GM19455 (cell line): ENCODE measurements at regions not wholly inside any gene's neighbourhood (a gene's known extent, or its start where the extent isn't known, plus 50 kb on each side); places are given as distances from the start of the nearest gene placed in this dataset.

Source experiments
- ATAC-seq: cut with Tn5 transposase; IDR thresholded peaks from one replicate; pipeline ENCODE4 v1.9.1; 2021; ENCODE audit not compliant: unreplicated experiment

DNA sequence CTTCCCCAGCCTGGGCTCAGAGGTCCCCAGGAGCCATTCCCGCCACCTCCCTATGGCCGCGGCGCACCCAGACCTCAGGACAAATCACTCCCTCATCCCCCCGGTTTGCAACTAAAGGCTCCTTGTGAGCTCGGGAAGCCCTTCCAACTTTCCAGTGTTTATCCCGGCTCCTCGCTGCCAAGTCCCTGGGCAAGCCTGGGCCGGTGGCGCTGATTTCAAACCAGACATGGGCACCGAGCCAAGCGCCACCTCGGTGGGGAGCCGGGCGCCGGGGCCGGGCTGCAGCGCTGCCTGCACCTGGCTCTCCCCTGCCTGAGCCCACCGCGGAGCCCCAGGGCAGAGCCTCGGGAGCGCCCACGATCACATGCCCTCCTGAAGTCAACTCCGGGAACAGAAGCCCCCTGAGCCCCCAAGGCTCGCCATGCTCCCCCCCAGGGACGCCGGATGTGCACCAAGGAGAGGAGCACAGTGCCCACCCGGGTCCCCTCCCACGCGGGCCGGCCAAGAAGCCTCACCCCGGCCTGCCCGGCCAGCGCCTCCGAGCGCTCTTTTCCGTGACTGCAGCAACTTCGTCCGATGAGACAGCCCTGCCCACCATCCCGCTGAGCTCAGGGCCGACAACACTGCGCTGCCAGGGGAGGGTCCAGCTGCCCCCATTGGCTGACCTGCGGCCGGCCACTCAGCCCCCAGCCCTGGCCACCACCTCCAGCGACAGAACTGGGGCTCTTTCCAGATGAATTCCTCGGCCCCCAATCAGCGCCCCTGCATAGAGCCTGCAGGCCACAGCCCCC lies 50.0 kb downstream of the NCOR2 start:
- ATAC-seq = no peak

DNA sequence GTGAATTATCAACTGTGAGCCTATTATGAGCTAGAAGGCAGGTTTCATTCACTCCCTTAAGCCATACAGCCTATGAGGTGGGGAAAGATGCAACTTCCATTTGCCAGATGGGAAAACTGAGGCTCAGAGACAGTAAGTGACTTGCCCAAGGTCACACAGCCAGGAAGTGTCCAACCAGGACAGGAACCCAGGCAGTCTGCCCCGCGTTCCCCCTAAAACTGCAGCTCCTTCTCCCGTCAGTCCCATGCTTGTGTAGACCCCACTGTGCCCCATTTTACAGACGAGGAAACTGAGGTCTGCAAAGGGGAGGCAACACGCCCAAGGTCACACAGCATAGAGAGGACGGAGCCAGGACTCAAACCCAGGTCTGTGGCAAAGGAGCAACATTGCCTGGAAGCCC lies 50.6 kb downstream of the NCOR2 start:
- no peak for ATAC-seq

DNA sequence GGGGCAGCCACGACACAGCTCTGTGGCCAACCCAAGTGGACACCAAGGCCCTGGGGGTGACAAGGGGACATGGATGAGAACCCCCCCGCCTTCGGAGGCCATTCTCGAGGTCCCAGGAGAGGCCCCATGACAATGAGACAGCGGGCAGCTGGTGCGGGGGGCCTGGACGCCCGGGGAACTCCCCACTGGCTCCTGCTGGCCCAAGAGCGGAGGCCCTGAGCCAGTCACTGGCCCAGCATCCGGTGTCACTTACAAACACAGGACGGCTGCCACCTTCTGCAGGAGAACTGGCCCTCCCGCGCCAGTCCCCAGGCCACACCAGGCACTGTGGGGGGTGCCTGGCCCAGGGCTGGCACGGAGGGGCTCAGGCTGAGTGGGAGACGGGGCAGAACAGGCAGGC lies 51.4 kb downstream of the NCOR2 start:
- no peak for ATAC-seq

DNA sequence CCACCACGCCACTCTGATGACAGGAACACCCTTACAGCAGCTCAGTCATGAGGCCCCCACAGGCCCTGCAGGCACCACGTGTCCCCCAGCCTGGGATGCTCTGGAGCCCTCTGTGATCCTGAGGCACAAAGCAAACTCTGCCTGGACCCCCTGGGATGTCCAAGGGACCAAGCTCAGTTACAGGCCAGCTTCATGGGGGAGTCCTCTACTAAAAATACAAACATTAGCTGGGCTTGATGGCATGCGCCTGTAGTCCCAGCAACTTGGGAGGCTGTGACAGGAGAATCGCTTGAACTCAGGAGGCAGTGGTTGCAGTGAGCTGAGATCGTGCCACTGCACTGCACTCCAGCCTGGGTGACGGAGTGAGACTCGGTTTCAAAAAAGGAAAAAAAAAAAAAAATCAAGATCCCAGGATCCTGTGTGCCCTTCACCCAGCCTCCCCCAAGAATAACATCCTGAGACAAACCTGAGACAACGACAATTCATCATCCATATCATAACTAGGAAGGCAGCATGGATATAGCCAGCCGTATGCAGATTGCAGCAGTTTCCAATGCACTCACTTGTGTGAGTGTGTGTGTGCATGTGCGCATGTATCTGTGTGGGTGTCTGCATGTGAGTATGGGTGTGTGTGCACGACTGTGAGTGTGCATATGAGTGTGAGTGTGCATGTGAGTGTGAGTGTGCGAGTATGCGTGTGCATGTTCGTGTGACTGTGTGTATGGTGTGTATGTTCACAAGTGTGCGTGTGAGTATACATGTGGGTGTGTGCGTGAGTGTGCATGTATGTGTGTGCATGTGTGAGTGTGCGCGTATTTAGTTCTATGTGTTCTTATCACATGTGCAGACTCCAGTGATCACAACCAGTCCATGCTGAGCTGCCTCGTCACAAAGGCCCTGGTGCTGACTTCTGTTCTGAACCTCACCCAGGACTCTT lies 52.1 kb downstream of the NCOR2 start:
- no peak for ATAC-seq

DNA sequence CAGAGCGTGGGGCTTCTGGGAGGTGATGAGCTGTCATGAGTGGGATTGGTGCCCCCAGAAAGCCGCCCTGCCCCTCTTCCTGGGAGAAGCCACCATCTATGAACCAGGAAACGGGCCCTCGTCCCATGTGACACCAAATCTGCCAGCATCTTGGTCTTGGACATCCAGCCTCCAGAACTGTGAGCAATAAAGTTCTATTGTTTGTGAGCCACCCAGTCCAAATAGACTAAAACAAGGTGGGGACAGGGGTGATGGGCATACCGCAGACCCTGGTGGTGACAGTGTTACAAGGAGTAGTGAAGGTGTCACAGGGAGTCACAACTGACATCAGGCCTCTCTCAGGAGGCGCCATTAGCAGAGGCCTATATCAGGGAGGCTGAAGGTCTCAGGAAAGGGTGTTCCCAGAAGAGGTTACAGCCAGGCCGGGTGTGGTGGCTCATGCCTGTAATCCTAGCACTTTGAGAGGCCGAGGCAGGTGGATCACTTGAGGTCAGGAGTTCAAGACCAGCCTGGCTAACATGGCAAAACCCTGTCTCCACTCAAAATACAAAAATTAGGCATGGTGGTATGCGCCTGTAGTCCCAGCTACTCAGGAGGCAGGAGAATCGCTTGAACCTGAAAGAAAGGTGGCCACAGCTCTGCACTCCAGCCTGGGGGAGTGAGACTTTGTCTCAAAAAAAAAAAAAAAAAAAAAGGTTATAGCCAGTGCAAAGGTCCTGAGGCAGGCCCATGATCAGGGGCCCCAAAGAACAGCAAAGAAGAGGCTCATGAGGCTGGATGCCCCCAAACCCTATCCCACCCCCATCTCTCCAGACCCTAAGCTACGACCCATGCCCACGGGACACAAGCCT lies 53.0 kb downstream of the NCOR2 start:
- no peak for ATAC-seq

DNA sequence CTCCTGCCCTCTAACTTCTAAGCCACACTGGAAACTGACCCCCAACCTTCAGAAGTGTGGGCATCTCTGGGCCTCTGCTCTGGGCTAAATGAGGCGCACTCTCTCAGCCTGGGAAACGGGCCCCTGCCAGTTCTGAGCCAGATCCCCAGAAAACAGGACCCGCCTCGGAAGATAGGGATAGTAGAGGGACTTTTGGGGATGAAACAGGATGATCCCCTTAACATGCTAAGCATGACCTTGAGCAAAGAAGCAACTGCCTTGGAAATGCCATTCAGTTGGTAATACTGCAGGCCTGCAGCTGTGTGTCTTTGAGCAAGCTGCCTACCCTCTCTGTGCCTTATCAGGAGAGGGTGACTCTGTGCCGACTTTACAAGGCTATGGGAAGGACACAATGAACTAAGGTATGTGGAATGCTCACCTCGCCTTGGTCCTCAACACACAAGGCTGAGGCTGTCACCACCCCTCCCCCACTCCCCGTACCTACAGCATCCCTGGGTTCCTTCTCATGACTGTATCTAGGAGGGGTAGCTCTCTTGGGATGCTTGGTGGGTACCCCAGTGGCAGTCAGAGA lies 54.0 kb downstream of the NCOR2 start:
- ATAC-seq = no peak

DNA sequence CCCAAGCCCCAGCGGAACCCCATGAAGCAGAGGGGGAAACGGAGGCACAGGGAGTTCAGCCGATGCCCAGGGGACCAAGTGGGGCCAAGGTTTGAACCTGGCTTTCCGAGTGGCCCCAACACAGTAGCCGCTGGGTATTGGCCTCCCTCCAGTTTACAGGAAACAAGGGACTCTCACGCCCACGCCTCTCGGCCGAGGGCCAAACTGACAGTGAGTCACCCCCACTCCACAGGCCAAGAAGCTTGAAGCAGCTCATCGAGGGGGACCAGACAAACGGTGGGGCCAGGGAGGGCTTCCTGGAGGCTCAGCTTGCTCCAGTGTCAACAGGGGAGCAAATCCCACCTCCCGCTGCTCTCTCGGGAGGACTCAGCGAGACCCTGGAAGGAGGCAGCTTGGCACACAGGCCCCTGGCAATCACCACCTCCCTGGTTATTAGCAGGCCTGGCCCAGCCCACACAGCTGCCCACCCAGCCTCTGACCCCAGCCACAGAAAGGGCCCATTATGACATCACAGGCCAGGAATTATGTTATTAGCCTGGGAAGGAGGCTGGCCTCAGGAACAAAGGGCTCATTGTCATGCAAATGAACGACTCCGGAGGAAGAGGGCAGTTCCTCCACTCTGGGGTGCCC lies 54.6 kb downstream of the NCOR2 start:
- ATAC-seq = no peak

DNA sequence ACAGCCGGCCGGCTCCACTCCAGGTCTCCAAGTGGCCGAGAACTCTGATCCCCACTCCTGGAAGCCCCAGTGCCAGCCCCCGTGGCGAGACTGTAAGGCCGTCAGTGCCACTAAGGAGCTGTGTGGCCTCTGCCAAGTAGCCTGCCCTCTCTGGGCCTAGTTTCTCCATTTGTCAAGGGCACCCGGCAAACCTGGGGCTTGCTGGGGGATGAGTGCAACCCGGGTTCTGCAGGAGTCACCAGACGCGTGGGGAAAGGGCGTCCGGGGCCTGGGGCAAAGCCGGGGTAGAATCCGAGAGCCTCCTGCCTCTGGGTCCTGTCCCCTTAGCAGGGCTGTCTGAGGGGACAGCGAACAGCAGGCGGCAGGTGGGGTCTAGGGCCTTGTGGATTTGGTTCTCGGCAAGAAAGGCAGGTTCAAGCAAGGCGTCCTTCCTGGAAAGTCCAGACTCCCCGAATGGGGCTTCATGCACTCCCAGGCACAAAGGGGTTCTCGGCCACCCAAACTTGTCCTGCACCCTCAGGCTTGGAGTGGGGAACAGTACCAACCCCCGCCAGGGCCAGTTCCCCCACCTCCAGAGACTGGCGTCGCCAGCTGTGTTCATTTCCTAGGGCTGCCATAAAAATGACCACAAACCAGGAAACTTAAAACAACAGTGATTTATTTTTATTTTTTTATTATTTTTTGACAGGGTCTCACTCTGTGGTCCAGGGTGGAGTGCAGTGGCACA lies 56.0 kb downstream of the NCOR2 start:
- no peak for ATAC-seq

DNA sequence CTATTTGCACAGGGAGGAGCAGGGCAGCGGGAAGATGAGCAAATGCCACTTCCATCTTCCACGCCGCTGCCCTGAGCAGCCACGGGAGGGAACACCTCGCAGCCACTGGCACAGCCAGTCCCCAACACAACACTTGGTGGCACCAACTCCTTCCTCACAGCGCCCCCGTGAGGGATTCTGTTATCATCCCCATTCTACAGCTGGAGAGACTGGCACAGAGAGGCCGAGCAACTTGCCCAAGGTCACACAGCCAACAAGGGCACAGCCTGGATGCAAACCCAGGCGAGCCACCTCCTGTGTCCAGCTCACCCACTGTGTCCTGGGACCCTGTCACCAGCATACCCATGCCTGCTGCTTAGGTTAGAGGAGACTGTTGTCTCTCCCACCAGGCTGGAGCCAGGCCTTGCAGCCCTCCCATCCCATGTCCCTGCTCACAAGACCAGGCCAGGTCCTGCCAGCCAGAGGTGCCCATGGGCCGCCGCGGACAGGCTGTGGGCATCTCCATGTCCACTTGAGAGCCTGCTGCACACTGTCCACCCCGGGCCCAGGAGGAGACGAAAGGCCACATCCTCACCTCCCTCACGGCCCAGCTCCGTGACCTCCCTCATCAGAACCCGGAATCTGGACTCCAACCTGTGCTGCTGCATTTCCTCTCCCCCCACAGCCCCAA lies 57.0 kb downstream of the NCOR2 start:
- ATAC-seq = no peak

DNA sequence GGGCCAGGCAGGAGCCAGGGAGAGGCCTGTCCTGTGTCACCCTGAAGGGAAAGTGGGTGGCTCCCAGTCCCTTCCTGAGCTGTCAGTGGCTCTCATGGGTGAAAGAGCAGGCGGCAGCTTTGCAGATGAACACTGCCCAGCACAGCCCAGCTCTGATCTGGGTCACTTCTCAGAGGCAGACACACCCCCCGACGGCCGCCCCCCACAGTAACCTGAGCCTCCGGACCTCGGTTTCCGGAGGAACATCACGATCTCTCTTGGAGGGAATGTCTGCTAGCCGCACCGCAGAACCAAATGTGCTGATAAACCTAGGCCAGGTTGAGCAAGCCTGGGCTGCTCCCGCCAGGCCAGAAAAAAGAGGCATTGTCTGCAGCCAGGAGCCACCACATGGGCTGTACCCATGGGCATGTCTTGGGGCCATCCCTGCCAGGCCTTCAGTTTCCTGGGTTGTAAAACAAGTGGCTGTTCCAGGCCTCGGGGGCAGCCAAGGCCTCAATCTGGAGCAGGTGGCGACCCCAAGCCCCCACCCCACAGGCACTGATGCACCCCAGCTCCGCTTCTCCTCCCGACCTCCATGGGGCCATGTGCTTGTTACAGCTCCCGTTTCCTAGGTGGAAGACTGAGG lies 57.6 kb downstream of the NCOR2 start:
- ATAC-seq = no peak

DNA sequence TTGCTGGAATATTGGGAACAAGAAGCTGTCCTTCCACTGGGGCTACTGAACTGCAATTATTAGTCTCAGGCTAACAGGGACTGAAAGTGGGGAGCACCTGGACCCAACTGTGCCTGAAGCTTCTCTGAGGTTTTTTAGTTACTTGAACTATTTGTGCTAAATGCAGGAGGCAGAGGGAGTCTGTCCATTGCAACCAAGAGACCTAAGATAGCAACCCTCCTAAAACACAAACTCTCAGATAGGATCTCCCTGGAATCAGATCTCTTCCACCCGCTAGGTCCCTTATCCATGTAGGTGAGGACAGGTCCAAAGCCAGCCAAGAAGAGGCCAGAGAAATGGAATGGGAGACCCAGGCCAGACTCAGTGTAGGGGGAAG lies 58.1 kb downstream of the NCOR2 start:
- ATAC-seq = no peak

DNA sequence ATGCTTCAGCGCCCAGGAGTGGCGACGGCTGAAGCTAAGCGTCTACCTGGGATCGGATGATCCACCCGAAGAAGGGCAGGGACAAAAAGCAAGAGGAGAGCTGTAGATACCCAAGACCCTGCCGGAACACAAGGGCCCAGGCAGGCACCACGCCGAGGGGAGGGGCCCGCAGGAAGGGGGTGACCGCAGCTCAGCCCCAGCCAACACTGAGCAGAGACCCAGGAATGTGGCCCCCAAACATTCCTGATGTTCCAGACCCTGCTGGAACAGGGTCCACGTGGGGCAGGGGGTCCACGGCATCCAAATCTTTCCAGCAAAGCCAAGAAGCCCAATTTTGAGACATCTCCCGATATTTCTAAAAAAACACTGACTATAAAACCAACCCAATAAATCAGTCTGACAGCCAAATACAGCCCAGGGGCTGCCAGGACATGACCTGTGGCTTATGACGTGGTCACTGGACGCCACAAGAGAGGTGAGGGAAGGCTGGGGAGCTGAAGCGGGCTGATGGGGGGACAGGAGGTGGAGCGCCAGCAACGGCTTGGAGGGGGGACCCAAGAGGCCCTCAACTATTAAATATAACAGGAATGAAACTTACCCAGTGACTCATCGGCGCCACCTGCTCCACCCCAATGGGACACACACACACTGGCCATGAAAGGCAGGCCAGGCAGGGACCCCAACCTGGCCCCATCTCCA lies 58.9 kb downstream of the NCOR2 start:
- no peak for ATAC-seq

DNA sequence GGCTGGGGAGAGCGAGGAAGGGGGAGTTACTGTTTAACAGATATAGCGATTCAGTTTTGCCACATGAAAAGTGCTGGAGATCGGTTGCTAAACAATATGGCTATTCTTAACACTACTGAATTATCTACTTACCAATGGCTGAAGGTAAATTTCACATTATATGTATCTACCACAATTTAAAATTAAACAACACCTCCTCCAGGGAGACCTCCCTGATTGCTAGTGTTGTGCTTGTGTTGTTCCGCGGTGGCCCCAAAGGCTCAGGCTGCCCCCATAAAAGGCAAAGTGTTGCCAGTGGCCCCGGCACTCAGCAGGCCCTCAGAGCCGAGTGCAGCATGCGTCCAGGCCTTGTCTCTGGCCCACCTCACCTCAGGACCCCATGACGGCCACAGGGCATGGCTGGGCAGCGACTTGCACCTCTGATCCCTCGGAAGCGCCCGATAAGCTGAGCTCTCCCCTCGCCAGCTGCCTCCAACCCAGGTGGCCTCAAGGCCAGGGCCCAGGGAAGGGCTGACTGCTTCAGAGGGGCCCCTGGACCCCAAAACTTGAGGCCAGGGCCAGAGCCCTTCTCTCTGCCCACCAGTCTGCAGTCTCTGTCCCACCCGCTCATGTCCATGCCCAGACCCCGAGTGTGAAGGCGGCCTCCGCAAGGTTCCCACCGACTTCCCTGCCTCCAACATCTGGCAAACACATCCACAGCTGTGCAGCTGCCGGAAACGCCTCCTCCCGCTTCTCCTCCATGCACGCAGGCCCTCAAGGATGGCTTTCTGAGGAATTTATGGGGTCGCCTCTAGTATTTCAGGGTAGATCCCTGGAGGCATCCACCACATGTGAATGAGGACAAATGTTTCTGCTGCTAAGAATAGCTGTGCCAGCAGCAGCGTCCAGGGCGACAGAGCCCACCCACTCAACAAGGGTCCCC lies 60.0 kb downstream of the NCOR2 start:
- ATAC-seq = no peak

DNA sequence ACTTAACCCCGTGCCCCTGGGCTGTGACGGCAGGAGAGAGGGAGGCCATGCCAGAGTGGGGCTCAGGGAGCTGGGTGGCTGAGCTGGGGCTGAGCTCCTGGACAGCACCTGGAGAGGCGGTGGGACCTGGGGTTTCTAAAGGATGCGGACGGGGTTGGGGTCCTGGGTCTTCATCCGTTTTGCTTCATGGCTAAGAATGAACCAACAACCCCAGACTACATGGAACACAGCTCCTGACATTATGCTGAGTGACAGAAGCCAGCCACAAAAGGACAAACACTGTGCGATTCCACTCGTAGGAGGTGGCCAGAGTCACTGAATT lies 60.6 kb downstream of the NCOR2 start:
- ATAC-seq = no peak

DNA sequence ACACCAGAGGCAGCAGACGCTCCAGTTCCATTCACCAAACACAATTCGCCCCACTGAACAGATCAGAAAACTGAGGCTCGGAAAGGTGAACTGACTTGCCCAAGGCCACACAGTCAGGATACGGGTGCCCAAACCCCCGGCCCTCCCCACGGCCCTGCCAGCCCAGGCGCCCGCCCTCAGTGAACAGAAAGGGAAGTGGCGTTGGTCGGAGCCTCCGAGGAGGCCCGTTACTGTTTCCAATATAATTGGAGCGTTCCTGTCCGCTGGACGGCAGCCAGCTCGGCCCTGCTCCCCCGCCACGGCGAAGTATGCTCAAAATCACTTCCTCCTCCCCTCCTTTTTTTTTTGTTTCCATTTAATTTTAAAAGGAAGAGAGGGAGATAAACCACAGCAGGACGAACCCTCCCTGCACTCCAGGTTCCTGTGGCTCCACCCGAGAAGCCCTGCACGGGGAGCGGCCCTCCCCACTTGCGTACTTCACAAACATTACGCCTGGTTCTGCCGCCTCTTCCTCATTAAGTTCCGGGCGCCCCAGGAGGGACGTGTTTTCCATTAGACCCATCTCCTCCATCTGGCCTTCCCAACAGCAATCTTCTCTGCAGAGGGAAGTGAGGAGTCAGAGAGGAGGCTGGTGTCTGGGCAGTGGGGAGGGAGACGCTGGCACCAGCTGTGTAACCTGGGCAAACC lies 61.1 kb downstream of the NCOR2 start:
- no peak for ATAC-seq

DNA sequence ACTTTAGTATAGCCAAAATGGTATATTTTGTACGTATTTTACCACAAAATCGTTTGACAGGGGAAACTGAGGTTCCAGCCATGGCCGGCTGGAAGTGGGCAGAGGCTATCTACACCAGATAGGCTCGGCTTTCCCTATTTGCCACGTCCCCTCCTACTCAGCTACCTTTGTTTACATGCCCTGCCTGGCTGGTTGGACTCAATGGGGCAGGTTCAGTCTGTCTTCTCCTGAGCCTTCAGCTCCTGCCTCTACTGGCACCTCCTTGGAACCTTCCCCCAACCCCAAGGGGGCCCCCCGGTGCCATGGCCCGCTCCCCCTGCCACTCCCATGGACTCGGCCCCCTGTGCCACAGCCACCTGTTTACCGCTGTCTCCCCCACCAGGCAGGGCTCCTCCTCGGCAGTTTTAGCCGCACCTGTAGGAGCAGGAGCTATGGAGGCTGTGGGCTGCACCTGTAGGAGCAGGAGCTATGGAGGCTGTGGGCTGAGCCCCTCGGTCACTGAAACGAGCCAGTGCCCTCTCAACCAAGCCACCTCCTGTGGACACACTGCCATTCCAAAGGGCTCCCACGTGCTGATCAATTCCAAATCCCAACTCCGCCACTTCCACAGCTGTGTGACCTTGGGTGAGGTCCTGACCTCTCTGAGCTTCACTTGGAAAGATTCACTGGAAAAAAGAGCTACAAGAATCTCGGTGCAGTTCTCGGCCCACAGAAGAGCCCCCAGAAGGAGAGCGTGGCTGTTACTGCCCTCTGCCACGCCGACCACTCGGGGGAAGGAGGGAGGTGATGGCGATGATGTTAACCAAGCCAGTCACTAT lies 62.2 kb downstream of the NCOR2 start:
- ATAC-seq = no peak
